ENCODE measurements at regions not wholly inside any gene's neighbourhood (a gene's known extent, or its start where the extent isn't known, plus 50 kb on each side); places are given as distances from the start of the nearest gene placed in this dataset. TPM values are rescaled to one million over a fixed set of nuclear protein-coding genes. Genes with fewer than 3 reads are reported as not detected.

GRCh38 chr6:155505608-155505989 lies 50.0 kb upstream of the NOX3 start:
- H3K27me3 ChIP-seq (ENCODE audit: insufficient read depth, low read length): no peaks in the 10 kb centered on the region
- no peak for TF ChIP-seq RAD21 (IDR thresholded peaks at IDR 0.05; ENCODE audit: low read depth)
- no peak for TF ChIP-seq CEBPB (IDR thresholded peaks at IDR 0.05; ENCODE audit: low read depth)
- no peak for TF ChIP-seq TCF7L2 (IDR thresholded peaks at IDR 0.05; ENCODE audit: borderline replicate concordance, extremely low read depth, insufficient read depth, insufficient read length)
- no peaks in the 10 kb centered on the region for H3K9me2 ChIP-seq (ENCODE audit: insufficient read depth)
- H3K9ac ChIP-seq (ENCODE audit: low read length): no peak overlapping the region
- CTCF ChIA-PET: no interaction called here
- no peaks in the 10 kb centered on the region for H3K4me1 ChIP-seq (ENCODE audit: control insufficient read depth in 1 of 2, insufficient read depth in 2 of 2, low read length in 2 of 2)
- DNase-seq (ENCODE audit: low read depth, low spot score): no peak
- H3K79me2 ChIP-seq (ENCODE audit: insufficient read depth, low read length): no peaks in the 10 kb centered on the region
- no TSS peak for BruUV-seq (replicated peaks)
- H3K4me3 ChIP-seq (replicated peaks in 1 of 2; ENCODE audit: low read depth in 1 of 2, low read length in 2 of 2): no peak overlapping the region
- RAD21 ChIA-PET (ENCODE audit: low non-redundant PET in 1 of 2, low total read pairs in 2 of 2, uncharacterized antibody in 2 of 2, unreplicated experiment in 2 of 2): no interaction called here
- POLR2A ChIA-PET: no interaction called here
- no peaks in the 10 kb centered on the region for H3K36me3 ChIP-seq (ENCODE audit: control insufficient read depth in 1 of 2, insufficient read depth in 2 of 2, low read length in 2 of 2)
- no peaks in the 10 kb centered on the region for H3K9me3 ChIP-seq (ENCODE audit: control insufficient read depth in 1 of 2, insufficient read depth in 1 of 2, low read depth in 1 of 2, low read length in 2 of 2)
- no peak overlapping the region for H3K27ac ChIP-seq (ENCODE audit: low read depth, low read length)
- H2AFZ ChIP-seq (ENCODE audit: low read depth, low read length, poor library complexity, severe bottlenecking): no peak overlapping the region
- intact Hi-C loops (cut with micrococcal nuclease): no loop called here
- no peak overlapping the region for H3K4me2 ChIP-seq (ENCODE audit: low read length)
- ATAC-seq: no peak
- no peaks in the 10 kb centered on the region for H4K20me1 ChIP-seq (ENCODE audit: insufficient read depth)

MicroRNAs in the stretch of these regions (microRNA counts, 767-probe panel; counts per million panel counts)
- microRNA hsa-miR-1202: not detected

Small RNAs in the stretch of these regions (microRNA-seq; reads per million reads assigned to microRNA genes)
- gene MIR1202 (ENCODE audit: borderline number of aligned reads): not detected
